ENCODE measurements at regions not wholly inside any gene's neighbourhood (a gene's known extent, or its start where the extent isn't known, plus 50 kb on each side); places are given as distances from the start of the nearest gene placed in this dataset.

- no peak for TF ChIP-seq CTCF (IDR thresholded peaks at IDR 0.05)
- TF ChIP-seq POLR2A (IDR thresholded peaks at IDR 0.05): no peak
- Histone ChIP-seq H3K9me3 (no peaks in the 10 kb centered on the region), H3K27me3 (no peaks in the 10 kb centered on the region), H3K27ac (no peak overlapping the region), H3K4me3 (no peak overlapping the region), H3K4me1 (no peaks in the 10 kb centered on the region), H3K36me3 (no peaks in the 10 kb centered on the region)
- intact Hi-C loops (cut with DNase I; ENCODE audit: low total_unique reads): no loop called here
- DNase-seq: no peak
These were observed 691.1 kb downstream of the SLC4A3 start for GRCh38 chr2:220318508-220318907.

GRCh38 chr2:220320326-220320725 is 692.9 kb downstream of the SLC4A3 start:
- Histone ChIP-seq H3K9me3 (no peaks in the 10 kb centered on the region), H3K4me3 (no peak overlapping the region), H3K27me3 (no peaks in the 10 kb centered on the region), H3K36me3 (no peaks in the 10 kb centered on the region), H3K4me1 (no peaks in the 10 kb centered on the region), H3K27ac (no peak overlapping the region)
- TF ChIP-seq POLR2A (IDR thresholded peaks at IDR 0.05) (no peak), CTCF (IDR thresholded peaks at IDR 0.05) (no peak)
- no peak for DNase-seq
- intact Hi-C loops (cut with DNase I; ENCODE audit: low total_unique reads): no loop called here

- Histone ChIP-seq H3K27ac (no peak overlapping the region), H3K27me3 (no peaks in the 10 kb centered on the region), H3K4me3 (no peak overlapping the region), H3K4me1 (no peaks in the 10 kb centered on the region), H3K9me3 (no peaks in the 10 kb centered on the region), H3K36me3 (no peaks in the 10 kb centered on the region)
- intact Hi-C loops (cut with DNase I; ENCODE audit: low total_unique reads): no loop called here
- no peak for DNase-seq
- TF ChIP-seq CTCF (IDR thresholded peaks at IDR 0.05): no peak
- TF ChIP-seq POLR2A (IDR thresholded peaks at IDR 0.05): no peak
These were observed 705.5 kb downstream of the SLC4A3 start for GRCh38 chr2:220332886-220333285.

GRCh38 chr2:220334210-220334609 is 706.8 kb downstream of the SLC4A3 start:
- H3K36me3 ChIP-seq: no peaks in the 10 kb centered on the region
- DNase-seq: no peak
- no peaks in the 10 kb centered on the region for H3K9me3 ChIP-seq
- no peaks in the 10 kb centered on the region for H3K4me1 ChIP-seq
- no peak overlapping the region for H3K27ac ChIP-seq
- no peaks in the 10 kb centered on the region for H3K27me3 ChIP-seq
- H3K4me3 ChIP-seq: no peak overlapping the region
- intact Hi-C loops (cut with DNase I; ENCODE audit: low total_unique reads): no loop called here
- TF ChIP-seq POLR2A (IDR thresholded peaks at IDR 0.05) (no peak), CTCF (IDR thresholded peaks at IDR 0.05) (no peak)

GRCh38 chr2:220334871-220335590 is 707.6 kb downstream of the SLC4A3 start:
- no peak for DNase-seq
- Histone ChIP-seq H3K9me3 (no peaks in the 10 kb centered on the region), H3K27ac (no peak overlapping the region), H3K27me3 (no peaks in the 10 kb centered on the region), H3K4me3 (no peak overlapping the region), H3K36me3 (no peaks in the 10 kb centered on the region), H3K4me1 (no peaks in the 10 kb centered on the region)
- intact Hi-C loops (cut with DNase I; ENCODE audit: low total_unique reads): no loop called here
- no peak for TF ChIP-seq CTCF (IDR thresholded peaks at IDR 0.05)
- TF ChIP-seq POLR2A (IDR thresholded peaks at IDR 0.05): no peak
